Endothelial cell of umbilical vein (primary cell): ENCODE measurements at regions not wholly inside any gene's neighbourhood (a gene's known extent, or its start where the extent isn't known, plus 50 kb on each side); places are given as distances from the start of the nearest gene placed in this dataset.
"Not testable (repeated sequence)": the region's sequence is repeated elsewhere in the genome, so short reads cannot be mapped to it uniquely, and the experiment has no call there.

Experiments
- BruUV-seq: library from RNA; stranded (reverse); fragments of 400-500 nt; replicated peaks from 2 replicates; lab custom pipeline; 2021; lab: Mats Ljungman, UMichigan
- CTCF ChIA-PET: fragments of 300-600, 350-600 bp; sonication (Branson Sonifier 250); formaldehyde crosslinking; loops from one replicate; lab custom pipeline; 2021; ENCODE audit warnings: antibody characterized with exemption, inconsistent platforms; lab: Charles Lee
- POLR2A ChIA-PET: fragments of 300-600, 350-600 bp; sonication (Branson Sonifier 250); formaldehyde crosslinking; loops from one replicate; lab custom pipeline; 2021; ENCODE audit warnings: antibody characterized with exemption, inconsistent platforms; lab: Charles Lee
- DNase-seq: peaks from one replicate; pipeline ENCODE4 v3.0.0-alpha.2; 2011; ENCODE audit warnings: low read depth, low spot score
- FAIRE-seq: peaks from 2 replicates; lab custom pipeline; 2011; peaks lifted over from hg19 to GRCh38; lab: Jason Lieb, UNC
- H2AFZ ChIP-seq: 2 replicates; pipeline ENCODE4 v1.6.0; 2012; ENCODE audit warnings: low read depth, low read length, control low read depth, inconsistent platforms
- H3K27ac ChIP-seq: 2 replicates; pipeline ENCODE4 v1.5.1; 2011; ENCODE audit warnings: low read depth, mild to moderate bottlenecking, control low read depth, low read length, moderate library complexity; ENCODE audit not compliant: insufficient read depth
- H3K27me3 ChIP-seq, 2 experiments: 2 replicates each; pipeline versions ENCODE4 v1.6.0 to v1.6.1; 2011; ENCODE audit warnings: low read length in 2 of 2, mixed read lengths in 1 of 2; ENCODE audit not compliant: control insufficient read depth in 2 of 2, insufficient read depth in 2 of 2
- H3K36me3 ChIP-seq, 2 experiments: 2 replicates in 1 of 2; 3 replicates in 1 of 2; pipeline ENCODE4 v1.5.1; 2011; ENCODE audit warnings: low read length in 2 of 2, mild to moderate bottlenecking in 1 of 2, moderate library complexity in 1 of 2; ENCODE audit not compliant: control insufficient read depth in 2 of 2, insufficient read depth in 2 of 2; ENCODE audit errors: extremely low read depth in 1 of 2
- H3K4me1 ChIP-seq: 3 replicates; pipeline ENCODE4 v1.5.1; 2011; ENCODE audit warnings: mild to moderate bottlenecking, low read length; ENCODE audit not compliant: control insufficient read depth, insufficient read depth; ENCODE audit errors: extremely low read depth
- H3K4me2 ChIP-seq: 2 replicates; pipeline ENCODE4 v1.6.1; 2011; ENCODE audit warnings: low read length, control low read depth, mixed read lengths; ENCODE audit not compliant: insufficient read depth
- H3K4me3 ChIP-seq, 3 experiments: fragments of 200-600 bp in 1 of 3; sonication (generic), shearing (Covaris generic) in 1 of 3; replicated peaks in 1 of 3; 2 replicates each; pipeline ENCODE4 v1.5.1; 2011 to 2016; ENCODE audit warnings: control low read depth in 3 of 3, low read length in 3 of 3, mild to moderate bottlenecking in 2 of 3, inconsistent platforms in 1 of 3, low read depth in 1 of 3, moderate library complexity in 1 of 3; ENCODE audit not compliant: insufficient read depth in 1 of 3
- H3K79me2 ChIP-seq: 2 replicates; pipeline ENCODE4 v1.6.0; 2012; ENCODE audit warnings: low read length, inconsistent platforms; ENCODE audit not compliant: control insufficient read depth, insufficient read depth
- H3K9ac ChIP-seq: replicated peaks from 2 replicates; pipeline ENCODE3; 2011; ENCODE audit warnings: low read length, control low read depth; ENCODE audit not compliant: insufficient read depth; ENCODE audit errors: extremely low read depth
- H3K9me1 ChIP-seq: replicated peaks from 3 replicates; pipeline ENCODE4 v1.6.0; 2011; ENCODE audit warnings: mild to moderate bottlenecking, low read length; ENCODE audit not compliant: control insufficient read depth, insufficient read depth; ENCODE audit errors: extremely low read depth
- H3K9me3 ChIP-seq: replicated peaks from 2 replicates; pipeline ENCODE4 v1.5.1; 2012; ENCODE audit warnings: low read length, inconsistent platforms; ENCODE audit not compliant: control insufficient read depth, insufficient read depth
- H4K20me1 ChIP-seq: replicated peaks from 2 replicates; pipeline ENCODE3; 2011; ENCODE audit warnings: mild to moderate bottlenecking, low read length; ENCODE audit not compliant: control insufficient read depth, insufficient read depth; ENCODE audit errors: extremely low read depth
- EZH2 ChIP-seq: IDR thresholded peaks from 2 replicates; pipeline ENCODE4 v1.6.1; 2012; ENCODE audit warnings: borderline replicate concordance, low read depth, mild to moderate bottlenecking, moderate library complexity, low read length, inconsistent platforms; ENCODE audit not compliant: severe bottlenecking
- FOS ChIP-seq: IDR thresholded peaks from 2 replicates; pipeline ENCODE4 v1.6.1; 2011; ENCODE audit warnings: mild to moderate bottlenecking, low read length, moderate library complexity, borderline replicate concordance; ENCODE audit not compliant: insufficient read depth
- GATA2 ChIP-seq: IDR thresholded peaks from 2 replicates; pipeline ENCODE4 v1.7.0; 2011; ENCODE audit warnings: low read depth, mild to moderate bottlenecking, moderate library complexity, mixed read lengths, low read length; ENCODE audit not compliant: insufficient read length, insufficient read depth
- JUN ChIP-seq: IDR thresholded peaks from 2 replicates; pipeline ENCODE4 v1.6.1; 2011; ENCODE audit warnings: borderline replicate concordance, low read depth; ENCODE audit not compliant: insufficient read length, insufficient read depth
- MAX ChIP-seq: IDR thresholded peaks from 2 replicates; pipeline ENCODE4 v1.6.1; 2011; ENCODE audit not compliant: insufficient read depth, insufficient read length
- MYC ChIP-seq: IDR thresholded peaks from one replicate; pipeline ENCODE4 v1.6.1; 2011; ENCODE audit warnings: mild to moderate bottlenecking, low read depth, low read length
- POLR2A ChIP-seq: IDR thresholded peaks from 2 replicates; pipeline ENCODE4 v1.6.1; 2012; ENCODE audit warnings: low read depth, mild to moderate bottlenecking, control low read depth, low read length
- POLR2AphosphoS5 ChIP-seq: IDR thresholded peaks from 2 replicates; pipeline ENCODE4 v1.6.1; 2012; ENCODE audit warnings: low read depth, mild to moderate bottlenecking, control low read depth, low read length, moderate library complexity; ENCODE audit not compliant: insufficient read depth
- dilution Hi-C: fragments of 300-500 bp; cut with MboI; formaldehyde crosslinking; loops from one replicate; pipeline ENCODE4 v1.15.0; 2019; ENCODE audit warnings: low sequenced_read_pairs; ENCODE audit not compliant: extremely low pct_ligation_motif_present
- intact Hi-C: fragments of 100-400 bp; cut with micrococcal nuclease; formaldehyde crosslinking; loops from one replicate; pipeline ENCODE4 v1.10.0; 2022
- TF ChIP-seq, protein P1 (sequence below), 2 donors: IDR thresholded peaks; 1 replicate in 1 of 2; 2 replicates in 1 of 2; pipeline ENCODE4 v1.5.1; 2011; ENCODE audit warnings: low read length in 2 of 2, mild to moderate bottlenecking in 2 of 2, moderate library complexity in 2 of 2, control low read depth in 1 of 2, inconsistent platforms in 1 of 2, low read depth in 1 of 2; ENCODE audit not compliant: insufficient read depth in 1 of 2; ENCODE audit errors: extremely low read depth in 1 of 2

- Histone ChIP-seq H3K9ac (no peak overlapping the region), H3K36me3 (no peaks in the 10 kb centered on the region), H3K4me3 (no peak overlapping the region), H3K9me3 (peaks cover 2% of the 10 kb centered on the region), H3K27ac (no peak overlapping the region), H4K20me1 (no peaks in the 10 kb centered on the region), H3K4me1 (no peaks in the 10 kb centered on the region), H2AFZ (no peak overlapping the region), H3K79me2 (no peaks in the 10 kb centered on the region), H3K4me2 (no peak overlapping the region), H3K27me3 (no peaks in the 10 kb centered on the region), H3K9me1 (no peaks in the 10 kb centered on the region)
- POLR2A ChIA-PET = no interaction called here
- CTCF ChIA-PET = no interaction called here
- no peak for DNase-seq
- TF ChIP-seq MYC = no peak
- no peak for TF ChIP-seq GATA2
- TF ChIP-seq FOS = no peak
- TF ChIP-seq MAX = no peak
- TF ChIP-seq JUN = no peak
- TF ChIP-seq EZH2 = no peak
- TF ChIP-seq, protein P1, sequence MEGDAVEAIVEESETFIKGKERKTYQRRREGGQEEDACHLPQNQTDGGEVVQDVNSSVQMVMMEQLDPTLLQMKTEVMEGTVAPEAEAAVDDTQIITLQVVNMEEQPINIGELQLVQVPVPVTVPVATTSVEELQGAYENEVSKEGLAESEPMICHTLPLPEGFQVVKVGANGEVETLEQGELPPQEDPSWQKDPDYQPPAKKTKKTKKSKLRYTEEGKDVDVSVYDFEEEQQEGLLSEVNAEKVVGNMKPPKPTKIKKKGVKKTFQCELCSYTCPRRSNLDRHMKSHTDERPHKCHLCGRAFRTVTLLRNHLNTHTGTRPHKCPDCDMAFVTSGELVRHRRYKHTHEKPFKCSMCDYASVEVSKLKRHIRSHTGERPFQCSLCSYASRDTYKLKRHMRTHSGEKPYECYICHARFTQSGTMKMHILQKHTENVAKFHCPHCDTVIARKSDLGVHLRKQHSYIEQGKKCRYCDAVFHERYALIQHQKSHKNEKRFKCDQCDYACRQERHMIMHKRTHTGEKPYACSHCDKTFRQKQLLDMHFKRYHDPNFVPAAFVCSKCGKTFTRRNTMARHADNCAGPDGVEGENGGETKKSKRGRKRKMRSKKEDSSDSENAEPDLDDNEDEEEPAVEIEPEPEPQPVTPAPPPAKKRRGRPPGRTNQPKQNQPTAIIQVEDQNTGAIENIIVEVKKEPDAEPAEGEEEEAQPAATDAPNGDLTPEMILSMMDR (IDR thresholded peaks at IDR 0.05; ENCODE audit: extremely low read depth in 1 of 2, insufficient read depth in 1 of 2, low read depth in 1 of 2, low read length in 2 of 2) = no peak
- no peak for TF ChIP-seq POLR2A
- no peak for TF ChIP-seq POLR2AphosphoS5
- dilution Hi-C loops = no loop called here
- intact Hi-C loops = no loop called here
- BruUV-seq = no TSS peak
- FAIRE-seq = no peak
Observed at GRCh38 chr7:69431626-69432025, 166.6 kb upstream of the AUTS2 start.

GRCh38 chr7:69432276-69432675 is 166.0 kb upstream of the AUTS2 start:
- H3K9me1 ChIP-seq, H2AFZ ChIP-seq, POLR2A ChIA-PET, CTCF ChIA-PET, H3K4me2 ChIP-seq, H3K27me3 ChIP-seq, DNase-seq, H3K36me3 ChIP-seq, FAIRE-seq, BruUV-seq, H4K20me1 ChIP-seq, intact Hi-C loops, H3K79me2 ChIP-seq, H3K27ac ChIP-seq, H3K9ac ChIP-seq, H3K9me3 ChIP-seq, H3K4me3 ChIP-seq, H3K4me1 ChIP-seq, dilution Hi-C loops: not testable (repeated sequence)
